Effector memory CD4-positive, alpha-beta T cell (primary cell): ENCODE measurements at regions not wholly inside any gene's neighbourhood (a gene's known extent, or its start where the extent isn't known, plus 50 kb on each side); places are given as distances from the start of the nearest gene placed in this dataset.

ENCODE experiments used
- DNase-seq, 3 donors: peaks; one replicate each; pipeline ENCODE4 v3.0.0-alpha.2; 2020
- H3K27ac ChIP-seq: 2 replicates; pipeline ENCODE4 v1.7.0; 2013; ENCODE audit warnings: mild to moderate bottlenecking, low read length, moderate library complexity; ENCODE audit not compliant: insufficient read depth, poor library complexity, severe bottlenecking
- H3K27me3 ChIP-seq: replicated peaks from 2 replicates; pipeline ENCODE4 v1.7.0; 2013; ENCODE audit warnings: mild to moderate bottlenecking, low read length; ENCODE audit not compliant: insufficient read depth, control insufficient read depth, poor library complexity, severe bottlenecking
- H3K36me3 ChIP-seq: 2 replicates; pipeline ENCODE4 v1.7.0; 2013; ENCODE audit warnings: mild to moderate bottlenecking, low read length, moderate library complexity; ENCODE audit not compliant: control insufficient read depth, insufficient read depth
- H3K4me1 ChIP-seq: 2 replicates; pipeline ENCODE4 v1.7.0; 2013; ENCODE audit warnings: low read length, mild to moderate bottlenecking; ENCODE audit not compliant: control insufficient read depth, insufficient read depth, poor library complexity, severe bottlenecking
- H3K4me3 ChIP-seq: 2 replicates; pipeline ENCODE4 v1.7.0; 2013; ENCODE audit warnings: low read length, low read depth, mild to moderate bottlenecking; ENCODE audit not compliant: insufficient read depth, poor library complexity, severe bottlenecking
- H3K9me3 ChIP-seq: 2 replicates; pipeline ENCODE4 v1.7.0; 2013; ENCODE audit warnings: mild to moderate bottlenecking, low read length, moderate library complexity; ENCODE audit not compliant: control insufficient read depth

GRCh38 chr9:99506747-99507348 is 284.8 kb downstream of the SEC61B start:
- no peaks in the 10 kb centered on the region for H3K4me1 ChIP-seq

DNA sequence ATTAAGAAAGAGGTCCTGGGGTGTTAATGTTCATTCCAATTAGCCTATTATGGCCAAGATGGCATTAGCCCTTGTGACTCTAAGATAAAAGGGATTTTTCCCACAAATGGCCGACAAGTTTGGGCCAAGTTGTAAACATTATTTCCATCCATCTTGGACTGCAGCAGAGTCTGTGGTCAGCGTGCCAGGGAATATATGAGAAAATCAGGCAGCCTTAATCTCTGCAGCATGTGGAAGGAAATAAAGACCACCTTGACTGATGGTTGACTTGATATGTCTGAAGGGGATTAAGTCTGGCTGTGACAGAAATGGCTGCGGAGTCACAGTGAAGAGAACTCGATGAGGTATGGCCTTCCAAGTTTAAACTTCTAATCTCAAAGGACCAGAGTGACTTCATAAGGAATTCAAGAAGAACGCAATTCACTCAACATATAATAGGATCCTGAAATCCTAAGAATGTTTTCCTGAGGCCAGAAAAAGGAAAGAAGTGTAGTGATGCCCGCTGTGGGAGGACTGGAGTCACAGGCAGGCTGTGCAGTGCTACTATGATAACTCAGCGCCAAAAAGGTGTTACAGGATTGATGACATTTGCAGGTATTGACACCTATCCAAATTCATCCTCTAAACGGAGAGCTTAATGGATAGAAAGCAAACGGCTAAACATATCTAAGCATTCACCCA is 287.1 kb downstream of the SEC61B start:
- DNase-seq, result no peak
- Histone ChIP-seq H3K4me3 (no peak overlapping the region), H3K27me3 (no peaks in the 10 kb centered on the region), H3K36me3 (no peaks in the 10 kb centered on the region), H3K9me3 (no peaks in the 10 kb centered on the region), H3K4me1 (no peaks in the 10 kb centered on the region), H3K27ac (no peak overlapping the region)

More at GRCh38 chr9:99506747-99507348, 284.8 kb downstream of the SEC61B start:
- Histone ChIP-seq H3K4me3 (no peak overlapping the region), H3K36me3 (no peaks in the 10 kb centered on the region), H3K9me3 (no peaks in the 10 kb centered on the region), H3K27me3 (no peaks in the 10 kb centered on the region), H3K27ac (no peak overlapping the region)
- DNase-seq, result no peak

GRCh38 chr9:99509900-99510535 is 287.9 kb downstream of the SEC61B start:
- H3K27ac ChIP-seq, result no peak overlapping the region
- H3K36me3 ChIP-seq, result no peaks in the 10 kb centered on the region
- H3K4me3 ChIP-seq, result no peak overlapping the region
- H3K4me1 ChIP-seq, result no peaks in the 10 kb centered on the region
- H3K27me3 ChIP-seq, result no peaks in the 10 kb centered on the region
- no peaks in the 10 kb centered on the region for H3K9me3 ChIP-seq
- DNase-seq, result no peak

DNA sequence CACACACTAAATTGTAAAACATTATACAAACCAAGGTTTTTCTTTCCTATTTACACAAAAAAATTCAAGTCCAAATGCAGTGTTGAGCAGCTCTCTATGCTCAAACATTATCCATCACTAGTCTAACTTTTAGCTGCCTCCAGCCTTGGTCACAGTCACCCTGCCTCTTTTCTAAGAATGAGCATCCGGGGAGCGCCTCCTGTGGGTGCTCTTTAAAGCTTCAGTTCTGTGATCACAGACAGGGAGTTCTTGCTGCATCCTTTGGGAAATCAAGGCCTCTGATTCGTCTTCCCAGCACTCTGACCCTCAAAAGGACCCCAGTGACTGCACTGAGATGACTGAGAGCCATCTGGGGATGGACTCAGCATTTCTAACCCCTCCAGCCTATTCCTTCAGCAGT is 289.6 kb downstream of the SEC61B start:
- Histone ChIP-seq H3K9me3 (no peaks in the 10 kb centered on the region), H3K4me3 (no peak overlapping the region), H3K27me3 (no peaks in the 10 kb centered on the region), H3K36me3 (no peaks in the 10 kb centered on the region), H3K4me1 (no peaks in the 10 kb centered on the region), H3K27ac (no peak overlapping the region)
- no peak for DNase-seq

- H3K4me1 ChIP-seq, result no peaks in the 10 kb centered on the region
- H3K27ac ChIP-seq, result no peak overlapping the region
- no peaks in the 10 kb centered on the region for H3K27me3 ChIP-seq
- DNase-seq, result no peak
- H3K36me3 ChIP-seq, result no peaks in the 10 kb centered on the region
- no peak overlapping the region for H3K4me3 ChIP-seq
- H3K9me3 ChIP-seq, result no peaks in the 10 kb centered on the region
These were observed 291.5 kb downstream of the SEC61B start for GRCh38 chr9:99513441-99514112.

GRCh38 chr9:99515093-99515492 is 293.0 kb downstream of the SEC61B start:
- no peaks in the 10 kb centered on the region for H3K9me3 ChIP-seq
- no peak for DNase-seq
- H3K27me3 ChIP-seq, result no peaks in the 10 kb centered on the region
- H3K27ac ChIP-seq, result no peak overlapping the region
- H3K4me3 ChIP-seq, result no peak overlapping the region
- no peaks in the 10 kb centered on the region for H3K36me3 ChIP-seq
- H3K4me1 ChIP-seq, result no peaks in the 10 kb centered on the region

GRCh38 chr9:99515895-99516656 is 294.0 kb downstream of the SEC61B start:
- DNase-seq, result no peak
- H3K36me3 ChIP-seq, result no peaks in the 10 kb centered on the region

GRCh38 chr9:99516657-99517049 is 294.6 kb downstream of the SEC61B start:
- H3K27ac ChIP-seq, result no peak overlapping the region

More at GRCh38 chr9:99515895-99516656, 294.0 kb downstream of the SEC61B start:
- Histone ChIP-seq H3K4me3 (no peak overlapping the region), H3K27ac (no peak overlapping the region), H3K27me3 (no peaks in the 10 kb centered on the region), H3K4me1 (no peaks in the 10 kb centered on the region), H3K9me3 (no peaks in the 10 kb centered on the region)

DNA sequence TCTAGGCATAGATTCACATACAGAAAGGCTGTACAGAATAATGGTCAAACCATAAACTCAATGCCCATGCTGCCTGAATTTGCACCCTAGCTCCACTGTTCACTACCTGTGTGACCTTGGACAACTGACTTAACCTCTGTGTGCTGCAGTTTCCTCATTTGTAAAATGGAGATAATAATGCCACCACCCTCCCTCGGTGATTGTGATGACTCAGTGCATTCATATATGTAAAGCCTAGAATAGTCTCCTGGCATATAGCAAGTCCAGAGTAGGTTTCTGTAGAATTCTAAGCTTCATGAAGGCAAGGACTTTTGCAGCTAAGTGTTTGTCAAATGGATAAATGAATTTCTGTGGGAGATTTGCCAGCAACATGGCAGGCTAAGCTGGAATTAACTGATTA is 297.8 kb upstream of the NR4A3 start:
- Histone ChIP-seq H3K4me1 (no peaks in the 10 kb centered on the region), H3K4me3 (no peak overlapping the region), H3K27me3 (no peaks in the 10 kb centered on the region), H3K9me3 (no peaks in the 10 kb centered on the region), H3K27ac (no peak overlapping the region), H3K36me3 (no peaks in the 10 kb centered on the region)
- DNase-seq, result no peak

More at GRCh38 chr9:99516657-99517049, 294.6 kb downstream of the SEC61B start:
- no peak for DNase-seq
- Histone ChIP-seq H3K9me3 (no peaks in the 10 kb centered on the region), H3K4me3 (no peak overlapping the region), H3K36me3 (no peaks in the 10 kb centered on the region), H3K4me1 (no peaks in the 10 kb centered on the region), H3K27me3 (no peaks in the 10 kb centered on the region)
